Muscle of leg (tissue), 3 donors: ENCODE measurements at regions not wholly inside any gene's neighbourhood (a gene's known extent, or its start where the extent isn't known, plus 50 kb on each side); places are given as distances from the start of the nearest gene placed in this dataset.
A peak's percentile ranks its signal among the peaks of the same experiment; 100 is the strongest.

Experiments
- DNase-seq: peaks from one replicate; pipeline ENCODE4 v3.0.0; 2013
- H3K27ac ChIP-seq: one replicate; pipeline ENCODE4 v1.5.1; 2013; ENCODE audit warnings: mild to moderate bottlenecking, low read length, control low read depth
- H3K27me3 ChIP-seq: one replicate; pipeline ENCODE4 v1.6.1; 2013; ENCODE audit warnings: low read length; ENCODE audit not compliant: control insufficient read depth, insufficient read depth
- H3K36me3 ChIP-seq: one replicate; pipeline ENCODE4 v1.6.1; 2013; ENCODE audit warnings: low read length; ENCODE audit not compliant: control insufficient read depth, insufficient read depth
- H3K4me1 ChIP-seq: one replicate; pipeline ENCODE4 v1.6.1; 2013; ENCODE audit warnings: low read length; ENCODE audit not compliant: control insufficient read depth, insufficient read depth
- H3K4me3 ChIP-seq: one replicate; pipeline ENCODE4 v1.5.1; 2013; ENCODE audit warnings: low read length, control low read depth
- H3K9me3 ChIP-seq: replicated peaks from 2 replicates; pipeline ENCODE4 v1.6.1; 2013; ENCODE audit warnings: low read depth, low read length; ENCODE audit not compliant: control insufficient read depth
- WGBS: methylation state at CpG from one replicate; pipeline ENCODE4 v1.1.5; 2013; ENCODE audit warnings: missing lambda C conversion rate; ENCODE audit not compliant: insufficient coverage; 5-methylcytosine and 5-hydroxymethylcytosine counted together

DNA sequence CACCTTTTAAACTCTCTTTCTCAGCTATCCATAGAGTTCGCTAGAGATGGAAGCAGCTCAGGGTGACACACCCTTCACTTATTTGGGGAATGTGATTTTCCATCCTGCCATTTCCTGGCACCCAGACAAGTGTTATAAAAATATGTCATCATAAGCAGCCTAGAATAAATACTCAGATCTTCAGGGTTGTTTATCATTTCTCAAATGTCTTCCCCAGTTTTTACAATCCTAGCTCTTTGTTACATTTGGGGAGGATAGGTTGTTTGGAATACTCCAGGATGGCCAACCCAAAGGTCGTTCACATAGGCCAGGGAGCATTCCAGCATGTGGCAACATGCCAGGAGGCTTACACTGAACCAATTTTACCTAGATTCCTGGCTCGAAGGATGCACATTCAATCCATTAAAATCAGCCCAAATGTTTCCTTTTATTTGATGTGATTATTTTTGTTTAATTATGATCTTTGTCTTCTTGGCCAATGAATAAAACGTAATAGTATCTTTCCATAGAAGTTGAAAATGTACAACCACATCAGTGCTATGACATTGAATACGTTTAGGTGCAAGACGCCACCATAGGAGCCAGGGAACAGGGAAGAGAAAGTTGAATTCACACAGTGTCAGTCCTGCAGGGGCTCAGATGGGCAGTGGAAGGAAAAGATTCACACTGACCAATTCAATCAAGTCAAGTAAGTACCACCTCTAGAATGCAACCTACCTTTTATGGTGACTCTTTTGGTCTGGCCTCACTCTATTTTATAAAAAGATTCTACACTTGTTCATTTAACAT lies 537.7 kb upstream of the MDFIC2 start:
- no CpG with 5 or more reads among the region's 6 CpGs for WGBS
- no peaks in the 10 kb centered on the region for H3K27me3 ChIP-seq
- H3K4me1 ChIP-seq = peaks cover 12% of the 10 kb centered on the region
- no peaks in the 10 kb centered on the region for H3K36me3 ChIP-seq
- H3K4me3 ChIP-seq = no peak overlapping the region
- H3K27ac ChIP-seq = no peak overlapping the region
- peak; percentile 84 for DNase-seq
- H3K9me3 ChIP-seq = no peaks in the 10 kb centered on the region

DNA sequence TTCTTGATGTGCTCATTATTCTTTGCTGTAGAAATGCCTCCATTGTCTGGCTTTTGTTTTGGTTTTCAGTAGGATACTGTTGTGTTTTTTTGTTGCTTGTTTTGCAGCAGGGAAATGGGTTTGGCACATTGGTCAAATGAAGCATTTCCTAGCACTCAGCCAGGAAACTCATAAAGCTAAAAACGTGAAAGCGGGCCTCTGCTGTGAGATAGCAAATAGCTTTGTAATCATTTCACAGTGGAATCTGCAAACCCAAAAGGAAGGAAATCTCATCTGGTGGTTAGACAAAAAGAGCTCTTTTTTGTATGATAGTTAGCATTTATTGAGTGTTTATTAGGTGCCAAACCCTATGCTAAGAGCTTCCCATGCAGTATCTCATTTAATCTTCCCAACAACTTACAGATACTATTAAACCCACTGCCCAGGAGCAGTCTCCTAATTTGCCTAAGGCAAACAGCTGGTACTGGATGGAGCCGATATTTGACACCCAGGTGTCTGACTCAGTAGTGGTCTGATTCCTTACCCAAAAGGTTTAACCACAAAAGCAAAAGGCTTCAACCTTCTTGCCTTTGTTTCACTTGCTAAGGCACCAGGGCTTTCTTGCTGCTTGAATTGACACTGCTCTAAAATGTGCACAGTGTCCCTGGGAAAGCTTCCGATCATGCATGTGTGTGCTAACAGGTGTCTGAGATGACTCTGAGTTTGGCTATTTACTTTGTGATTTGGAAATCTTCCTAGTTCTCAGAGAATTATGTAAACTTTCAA lies 527.9 kb upstream of the MDFIC2 start:
- no peaks in the 10 kb centered on the region for H3K27me3 ChIP-seq
- H3K27ac ChIP-seq = no peak overlapping the region
- H3K4me1 ChIP-seq = no peaks in the 10 kb centered on the region
- peak; percentile 46 for DNase-seq
- H3K9me3 ChIP-seq = no peaks in the 10 kb centered on the region
- 60% methylated on average over 1 of the region's 4 CpGs for WGBS
- no peak overlapping the region for H3K4me3 ChIP-seq
- H3K36me3 ChIP-seq = no peaks in the 10 kb centered on the region

DNA sequence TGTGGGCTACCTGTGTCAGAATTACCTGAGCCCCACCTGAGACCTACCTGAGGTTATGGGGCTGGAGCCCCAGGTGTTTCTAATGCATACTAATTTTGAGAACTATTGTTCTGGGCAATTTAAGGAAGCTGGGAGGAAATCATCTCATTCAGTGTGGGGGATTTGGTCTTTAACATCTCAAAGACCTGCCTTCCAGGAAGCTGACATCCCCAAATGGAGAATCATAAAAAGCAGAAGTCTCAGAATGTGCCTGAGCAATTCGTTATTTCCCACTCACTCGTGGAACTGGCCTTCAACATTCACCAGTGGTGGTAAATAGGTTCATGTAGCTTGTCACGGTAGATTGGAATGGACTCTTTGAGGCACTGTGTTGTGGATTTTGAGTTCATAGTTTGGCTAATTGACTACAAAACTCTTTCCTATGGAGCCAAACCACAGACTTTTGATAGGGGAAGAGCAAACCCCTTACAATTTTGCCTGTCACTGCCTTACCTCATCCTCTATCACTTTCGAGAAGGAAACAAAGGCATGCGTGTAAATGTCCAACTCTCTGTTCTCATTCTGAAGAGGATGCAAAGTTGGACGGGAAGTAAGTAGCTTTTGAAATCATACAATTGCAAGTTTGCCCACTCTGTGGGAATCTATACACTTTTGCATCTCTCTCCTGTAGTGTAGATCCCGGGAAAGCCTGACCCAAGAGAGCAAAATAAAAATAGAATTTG lies 521.0 kb upstream of the MDFIC2 start:
- Histone ChIP-seq H3K36me3 (no peaks in the 10 kb centered on the region), H3K27me3 (no peaks in the 10 kb centered on the region), H3K27ac (peak overlapping the region; percentile 86), H3K4me3 (no peak overlapping the region), H3K4me1 (peaks cover 18% of the 10 kb centered on the region), H3K9me3 (no peaks in the 10 kb centered on the region)
- DNase-seq = peak; percentile 31
- WGBS = no CpG with 5 or more reads among the region's 7 CpGs

DNA sequence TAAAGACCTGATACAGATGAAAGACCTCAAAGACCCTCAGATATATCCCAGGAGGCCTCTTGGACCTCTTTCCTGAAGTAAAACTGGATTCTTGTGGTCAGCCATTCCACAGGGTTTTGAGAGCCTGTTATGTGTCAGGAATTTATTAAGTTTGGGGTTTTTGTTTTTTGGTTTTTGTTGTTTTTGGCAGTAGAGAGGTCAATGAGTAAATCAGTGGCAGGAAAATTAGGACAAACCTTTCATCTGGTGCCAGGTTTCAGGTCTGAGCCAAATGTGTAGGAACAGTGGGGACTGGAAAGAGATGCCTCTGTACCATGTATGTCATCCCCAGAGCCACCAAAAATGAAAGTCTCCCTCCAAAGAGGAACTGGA lies 520.4 kb upstream of the MDFIC2 start:
- no peaks in the 10 kb centered on the region for H3K9me3 ChIP-seq
- H3K36me3 ChIP-seq = no peaks in the 10 kb centered on the region
- H3K4me1 ChIP-seq = peaks cover 18% of the 10 kb centered on the region
- H3K27me3 ChIP-seq = no peaks in the 10 kb centered on the region
- no peak overlapping the region for H3K4me3 ChIP-seq
- no peak for DNase-seq
- H3K27ac ChIP-seq = peak overlapping the region; percentile 86

DNA sequence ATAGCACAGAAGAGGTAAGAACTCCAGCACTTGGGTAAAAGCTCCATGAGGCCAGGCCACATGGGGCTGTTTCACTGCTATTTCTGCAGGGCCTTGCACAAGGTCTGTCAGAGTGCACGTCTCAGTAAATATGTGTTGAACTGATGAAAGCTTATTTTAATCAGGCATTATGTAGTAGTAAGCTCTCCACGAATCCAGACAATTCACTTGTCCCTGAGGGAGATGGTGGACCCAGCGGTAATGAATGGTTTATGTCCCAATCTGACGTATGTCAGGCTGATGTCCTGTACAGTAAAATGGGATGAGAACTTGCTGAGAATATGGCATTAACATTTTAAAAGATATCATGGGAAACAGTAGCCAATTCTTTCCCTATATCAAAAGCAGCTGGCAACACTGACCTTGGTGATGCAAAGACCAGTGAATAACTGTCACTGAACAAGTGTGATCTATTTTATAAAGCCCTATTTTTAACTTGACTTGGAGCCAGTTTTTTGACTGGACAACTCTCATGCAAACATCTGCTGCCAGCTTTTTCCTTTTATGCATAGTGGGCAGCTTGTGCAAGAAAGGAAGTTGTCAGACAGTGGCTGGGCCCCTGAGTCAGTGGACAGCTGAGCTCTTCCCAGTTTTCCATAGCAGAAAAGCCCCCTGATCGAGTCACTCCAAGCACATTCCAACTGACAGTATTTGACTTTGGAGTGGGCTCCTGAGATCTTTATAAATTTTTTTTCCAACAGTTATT lies 519.8 kb upstream of the MDFIC2 start:
- peaks cover 18% of the 10 kb centered on the region for H3K4me1 ChIP-seq
- H3K36me3 ChIP-seq = no peaks in the 10 kb centered on the region
- 20% methylated on average over 1 of the region's 5 CpGs for WGBS
- no peak overlapping the region for H3K4me3 ChIP-seq
- H3K9me3 ChIP-seq = no peaks in the 10 kb centered on the region
- peak; percentile 87 for DNase-seq
- H3K27me3 ChIP-seq = no peaks in the 10 kb centered on the region
- H3K27ac ChIP-seq = peak overlapping the region; percentile 86

DNA sequence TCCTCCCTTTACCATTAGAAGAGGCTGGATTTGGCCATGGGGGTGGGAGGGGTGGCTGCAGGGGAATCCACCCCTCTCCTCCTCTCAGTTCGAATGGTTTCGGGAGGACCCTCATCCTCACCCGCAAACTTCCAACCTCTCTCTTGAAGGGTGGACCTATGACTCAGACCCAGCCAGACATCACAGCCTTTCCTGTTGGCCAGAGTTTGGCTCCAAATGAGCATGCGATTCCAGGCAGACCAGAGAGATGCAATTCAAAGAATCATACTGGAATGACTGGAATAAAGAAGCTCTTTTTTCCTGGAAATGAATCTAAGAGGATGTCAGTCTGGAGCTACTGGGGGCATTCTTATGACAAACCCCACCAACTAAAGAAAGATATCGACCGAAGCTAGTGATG lies 516.7 kb upstream of the MDFIC2 start:
- WGBS = 68% methylated on average over 3 of the region's 6 CpGs
- H3K27ac ChIP-seq = no peak overlapping the region
- peaks cover 19% of the 10 kb centered on the region for H3K4me1 ChIP-seq
- H3K4me3 ChIP-seq = no peak overlapping the region
- H3K9me3 ChIP-seq = no peaks in the 10 kb centered on the region
- no peaks in the 10 kb centered on the region for H3K36me3 ChIP-seq
- no peaks in the 10 kb centered on the region for H3K27me3 ChIP-seq
- peak; percentile 37 for DNase-seq

DNA sequence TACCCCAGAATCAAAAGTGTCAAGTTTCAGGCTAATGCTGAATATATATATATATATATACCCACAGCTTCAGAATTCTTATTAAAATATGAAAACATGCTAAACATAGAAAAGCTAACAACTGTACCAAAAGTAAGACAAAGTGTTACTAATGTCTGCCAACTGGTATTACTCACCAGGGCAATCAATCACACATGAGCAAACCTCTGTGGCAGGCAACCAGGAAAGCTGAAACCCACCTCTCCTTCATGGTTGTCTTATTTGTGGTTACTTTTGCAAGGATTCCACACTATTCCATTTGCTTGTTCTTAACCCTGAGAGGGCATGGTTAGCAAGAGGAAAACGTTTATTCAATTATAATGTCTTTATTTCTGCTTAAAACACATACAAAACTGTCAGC lies 512.3 kb upstream of the MDFIC2 start:
- Histone ChIP-seq H3K27me3 (no peaks in the 10 kb centered on the region), H3K27ac (no peak overlapping the region), H3K4me3 (no peak overlapping the region), H3K36me3 (no peaks in the 10 kb centered on the region), H3K9me3 (no peaks in the 10 kb centered on the region), H3K4me1 (peaks cover 9% of the 10 kb centered on the region)
- peak; percentile 60 for DNase-seq
- WGBS = no CpG with 5 or more reads among the region's 1 CpG

DNA sequence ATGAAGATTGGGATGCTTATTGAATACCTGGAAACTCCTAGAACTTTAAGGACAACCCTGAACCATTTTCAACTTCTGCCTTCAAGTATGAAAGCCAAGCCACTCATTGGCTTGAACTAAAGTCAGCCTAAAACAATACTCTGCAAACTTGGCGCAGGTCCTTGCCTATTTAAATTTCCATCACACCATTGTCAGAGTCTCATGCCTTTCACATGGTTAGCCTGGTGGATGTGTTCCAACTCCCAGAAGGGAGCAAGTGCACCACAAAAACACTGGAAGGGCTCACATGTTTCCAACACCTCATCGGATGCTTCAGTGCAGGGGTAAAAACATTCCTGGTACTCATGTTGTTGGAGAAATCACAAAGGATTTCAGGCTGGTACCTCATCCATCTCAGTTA lies 511.6 kb upstream of the MDFIC2 start:
- peak; percentile 50 for DNase-seq
- no peaks in the 10 kb centered on the region for H3K9me3 ChIP-seq
- H3K27ac ChIP-seq = no peak overlapping the region
- no peak overlapping the region for H3K4me3 ChIP-seq
- no peaks in the 10 kb centered on the region for H3K36me3 ChIP-seq
- H3K4me1 ChIP-seq = peaks cover 9% of the 10 kb centered on the region
- 60% methylated on average over 1 of the region's 2 CpGs for WGBS
- H3K27me3 ChIP-seq = no peaks in the 10 kb centered on the region

DNA sequence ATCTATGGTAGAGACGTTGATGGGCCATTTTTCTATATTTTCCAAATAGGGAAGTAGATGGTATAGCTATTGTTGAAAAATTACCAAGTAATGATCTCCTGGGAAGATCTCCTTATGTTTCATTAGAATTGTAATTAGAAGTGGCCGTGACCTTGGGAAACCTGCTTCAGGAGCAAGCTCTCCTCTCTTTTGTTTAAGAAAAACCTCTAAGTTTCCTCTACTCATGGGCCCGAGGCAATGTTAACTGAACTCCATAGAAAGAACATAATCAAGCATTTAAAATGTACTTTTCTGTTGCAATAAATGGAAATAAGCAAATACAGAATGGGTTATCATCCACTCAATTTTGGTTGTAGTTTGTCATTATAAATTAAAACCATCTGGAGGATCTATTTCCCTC lies 511.2 kb upstream of the MDFIC2 start:
- H3K4me1 ChIP-seq = peaks cover 7% of the 10 kb centered on the region
- no peaks in the 10 kb centered on the region for H3K9me3 ChIP-seq
- H3K36me3 ChIP-seq = no peaks in the 10 kb centered on the region
- no peaks in the 10 kb centered on the region for H3K27me3 ChIP-seq
- no peak overlapping the region for H3K27ac ChIP-seq
- H3K4me3 ChIP-seq = no peak overlapping the region
- no peak for DNase-seq
- WGBS = no CpG with 5 or more reads among the region's 3 CpGs

DNA sequence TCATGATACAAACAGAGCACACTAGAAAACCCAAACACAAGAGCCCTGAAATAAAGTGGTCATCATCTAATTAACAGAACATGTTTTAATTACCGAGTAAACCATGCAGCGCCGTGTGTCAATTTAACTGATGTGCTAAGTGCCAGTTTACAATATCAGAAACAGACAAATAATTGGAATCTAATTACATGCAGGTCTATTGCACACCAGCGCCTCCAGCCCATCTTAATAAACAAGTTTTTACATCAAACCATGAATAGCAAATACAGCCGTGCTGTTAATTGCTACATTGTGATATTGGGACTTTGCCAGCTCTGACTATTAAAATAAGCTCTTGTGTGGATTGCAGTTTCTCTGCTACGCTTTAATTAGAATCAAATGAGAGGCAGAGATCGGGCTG lies 510.2 kb upstream of the MDFIC2 start:
- Histone ChIP-seq H3K27ac (no peak overlapping the region), H3K9me3 (peaks cover under 1% of the 10 kb centered on the region), H3K4me1 (peaks cover 7% of the 10 kb centered on the region), H3K36me3 (no peaks in the 10 kb centered on the region), H3K4me3 (no peak overlapping the region), H3K27me3 (no peaks in the 10 kb centered on the region)
- no peak for DNase-seq
- no CpG with 5 or more reads among the region's 7 CpGs for WGBS
